H4 (cell line): ENCODE measurements at regions not wholly inside any gene's neighbourhood (a gene's known extent, or its start where the extent isn't known, plus 50 kb on each side); places are given as distances from the start of the nearest gene placed in this dataset.

Source experiments
- DNase-seq: peaks from one replicate; pipeline ENCODE4 v3.0.0-alpha.2; 2015; ENCODE audit warnings: low spot score

GRCh38 chr13:88085036-88085435 is 413.9 kb downstream of the SLITRK5 start:
- no peak for DNase-seq

GRCh38 chr13:88086577-88086976 is 415.4 kb downstream of the SLITRK5 start:
- DNase-seq, result peak; percentile 15

- no peak for DNase-seq
These were observed 426.4 kb downstream of the SLITRK5 start for GRCh38 chr13:88097541-88097940.

GRCh38 chr13:88103824-88104223 is 432.7 kb downstream of the SLITRK5 start:
- no peak for DNase-seq

- no peak for DNase-seq
These were observed 433.4 kb downstream of the SLITRK5 start for GRCh38 chr13:88104576-88104975.

- no peak for DNase-seq
These were observed 436.4 kb downstream of the SLITRK5 start for GRCh38 chr13:88107570-88107969.

GRCh38 chr13:88112526-88112925 is 441.4 kb downstream of the SLITRK5 start:
- no peak for DNase-seq

GRCh38 chr13:88115976-88116375 is 444.8 kb downstream of the SLITRK5 start:
- no peak for DNase-seq

- no peak for DNase-seq
These were observed 447.8 kb downstream of the SLITRK5 start for GRCh38 chr13:88118952-88119351.

- DNase-seq, result no peak
These were observed 453.0 kb downstream of the SLITRK5 start for GRCh38 chr13:88124142-88124541.

GRCh38 chr13:88125055-88125454 is 453.9 kb downstream of the SLITRK5 start:
- DNase-seq, result no peak

GRCh38 chr13:88136098-88136790 is 465.1 kb downstream of the SLITRK5 start:
- no peak for DNase-seq

- no peak for DNase-seq
These were observed 471.5 kb downstream of the SLITRK5 start for GRCh38 chr13:88142653-88143052.

- DNase-seq, result no peak
These were observed 473.4 kb downstream of the SLITRK5 start for GRCh38 chr13:88144580-88144979.

- peak; percentile 1 for DNase-seq
These were observed 482.2 kb downstream of the SLITRK5 start for GRCh38 chr13:88153353-88153752.

- DNase-seq, result no peak
These were observed 482.8 kb downstream of the SLITRK5 start for GRCh38 chr13:88154001-88154400.

- DNase-seq, result no peak
These were observed 491.0 kb downstream of the SLITRK5 start for GRCh38 chr13:88162076-88162702.

- no peak for DNase-seq
These were observed 505.1 kb downstream of the SLITRK5 start for GRCh38 chr13:88176231-88176630.

- no peak for DNase-seq
These were observed 512.3 kb downstream of the SLITRK5 start for GRCh38 chr13:88183440-88183839.

GRCh38 chr13:88188986-88189385 is 517.8 kb downstream of the SLITRK5 start:
- DNase-seq, result no peak

- DNase-seq, result no peak
These were observed 518.6 kb downstream of the SLITRK5 start for GRCh38 chr13:88189728-88190127.

- no peak for DNase-seq
These were observed 524.9 kb downstream of the SLITRK5 start for GRCh38 chr13:88196106-88196505.

GRCh38 chr13:88217372-88217771 is 546.2 kb downstream of the SLITRK5 start:
- no peak for DNase-seq

- no peak for DNase-seq
These were observed 546.7 kb downstream of the SLITRK5 start for GRCh38 chr13:88217883-88218282.
